Astrocyte (in vitro differentiated cells and primary cell): ENCODE measurements at regions not wholly inside any gene's neighbourhood (a gene's known extent, or its start where the extent isn't known, plus 50 kb on each side); places are given as distances from the start of the nearest gene placed in this dataset.

Experiments used
- DNase-seq: peaks from one replicate; pipeline ENCODE4 v3.0.0-alpha.2; 2010; ENCODE audit warnings: low read depth
- FAIRE-seq: peaks from 2 replicates; lab custom pipeline; 2011; peaks lifted over from hg19 to GRCh38; lab: Jason Lieb, UNC
- H2AFZ ChIP-seq: 2 replicates; pipeline ENCODE4 v1.6.0; 2012; ENCODE audit warnings: low read depth, low read length, inconsistent platforms
- H3K27ac ChIP-seq: 2 replicates; pipeline ENCODE4 v1.5.1; 2011; ENCODE audit warnings: low read depth, low read length, inconsistent platforms
- H3K27me3 ChIP-seq: 2 replicates; pipeline ENCODE4 v1.6.0; 2011; ENCODE audit warnings: low read length, inconsistent platforms; ENCODE audit not compliant: insufficient read depth
- H3K36me3 ChIP-seq: 2 replicates; pipeline ENCODE4 v1.5.1; 2011; ENCODE audit warnings: low read length, inconsistent platforms; ENCODE audit not compliant: insufficient read depth
- H3K4me1 ChIP-seq: 2 replicates; pipeline ENCODE4 v1.5.1; 2011; ENCODE audit warnings: low read length, inconsistent platforms; ENCODE audit not compliant: insufficient read depth
- H3K4me2 ChIP-seq: 2 replicates; pipeline ENCODE4 v1.6.0; 2012; ENCODE audit warnings: low read length, inconsistent platforms
- H3K4me3 ChIP-seq: 2 replicates; pipeline ENCODE4 v1.5.1; 2011; ENCODE audit warnings: low read depth, mild to moderate bottlenecking, low read length, inconsistent platforms; ENCODE audit not compliant: insufficient read depth
- H3K79me2 ChIP-seq: 2 replicates; pipeline ENCODE4 v1.6.0; 2012; ENCODE audit warnings: mild to moderate bottlenecking, low read length, inconsistent platforms; ENCODE audit not compliant: insufficient read depth
- H3K9ac ChIP-seq: 2 replicates; pipeline ENCODE4 v1.6.0; 2012; ENCODE audit warnings: mild to moderate bottlenecking, low read length, inconsistent platforms
- H3K9me3 ChIP-seq: 2 replicates; pipeline ENCODE4 v1.5.1; 2012; ENCODE audit warnings: low read depth, mild to moderate bottlenecking, low read length, inconsistent platforms; ENCODE audit not compliant: insufficient read depth
- H4K20me1 ChIP-seq: 2 replicates; pipeline ENCODE4 v1.6.0; 2012; ENCODE audit warnings: low read length, inconsistent platforms; ENCODE audit not compliant: insufficient read depth
- H3K27ac Mint-ChIP-seq: one replicate; pipeline ENCODE4 v1.8.0; 2021; ENCODE audit warnings: mild to moderate bottlenecking, mixed read lengths; ENCODE audit not compliant: unreplicated experiment
- H3K27me3 Mint-ChIP-seq: one replicate; pipeline ENCODE4 v1.8.0; 2021; ENCODE audit warnings: low read depth, mixed read lengths; ENCODE audit not compliant: unreplicated experiment
- H3K36me3 Mint-ChIP-seq: one replicate; pipeline ENCODE4 v1.8.0; 2021; ENCODE audit warnings: low read depth, mixed read lengths; ENCODE audit not compliant: unreplicated experiment
- H3K4me1 Mint-ChIP-seq: one replicate; pipeline ENCODE4 v1.8.0; 2021; ENCODE audit warnings: low read depth, mixed read lengths; ENCODE audit not compliant: unreplicated experiment
- H3K4me3 Mint-ChIP-seq: one replicate; pipeline ENCODE4 v1.8.0; 2021; ENCODE audit warnings: mild to moderate bottlenecking, moderate library complexity, mixed read lengths; ENCODE audit not compliant: unreplicated experiment
- H3K9me3 Mint-ChIP-seq: one replicate; pipeline ENCODE4 v1.8.0; 2021; ENCODE audit warnings: mild to moderate bottlenecking, mixed read lengths; ENCODE audit not compliant: unreplicated experiment
- CTCF ChIP-seq: IDR thresholded peaks from 2 replicates; pipeline ENCODE4 v1.5.1; 2011; ENCODE audit warnings: low read depth, mild to moderate bottlenecking, inconsistent platforms, low read length, moderate library complexity; ENCODE audit not compliant: insufficient read depth
- EZH2 ChIP-seq: IDR thresholded peaks from 2 replicates; pipeline ENCODE4 v1.6.1; 2012; ENCODE audit warnings: mild to moderate bottlenecking, low read length, inconsistent platforms; ENCODE audit not compliant: insufficient read depth

- H3K4me1 Mint-ChIP-seq, result peaks cover 9% of the 10 kb centered on the region
These were observed 341.7 kb upstream of the ROBO2 start for GRCh38 chr3:76698136-76698706.

GRCh38 chr3:76699846-76700245 lies 340.1 kb upstream of the ROBO2 start:
- Histone ChIP-seq H3K27ac (no peak overlapping the region), H3K9me3 (no peaks in the 10 kb centered on the region), H3K9ac (no peak overlapping the region), H3K4me1 (no peaks in the 10 kb centered on the region), H3K4me2 (no peak overlapping the region), H4K20me1 (no peaks in the 10 kb centered on the region), H2AFZ (no peak overlapping the region), H3K4me3 (no peak overlapping the region), H3K79me2 (no peaks in the 10 kb centered on the region), H3K27me3 (no peaks in the 10 kb centered on the region), H3K36me3 (no peaks in the 10 kb centered on the region)
- no peaks in the 10 kb centered on the region for H3K36me3 Mint-ChIP-seq
- TF ChIP-seq CTCF, result no peak
- FAIRE-seq, result no peak
- H3K4me1 Mint-ChIP-seq, result peaks cover 9% of the 10 kb centered on the region
- H3K27me3 Mint-ChIP-seq, result no peaks in the 10 kb centered on the region
- H3K27ac Mint-ChIP-seq, result no peak overlapping the region
- DNase-seq, result no peak
- H3K9me3 Mint-ChIP-seq, result no peaks in the 10 kb centered on the region
- H3K4me3 Mint-ChIP-seq, result no peak overlapping the region

More at GRCh38 chr3:76698136-76698706, 341.7 kb upstream of the ROBO2 start:
- Histone ChIP-seq H4K20me1 (no peaks in the 10 kb centered on the region), H3K36me3 (no peaks in the 10 kb centered on the region), H3K4me1 (no peaks in the 10 kb centered on the region), H3K9me3 (no peaks in the 10 kb centered on the region), H3K4me3 (no peak overlapping the region), H3K4me2 (no peak overlapping the region), H3K27me3 (no peaks in the 10 kb centered on the region), H2AFZ (no peak overlapping the region), H3K79me2 (no peaks in the 10 kb centered on the region), H3K9ac (no peak overlapping the region), H3K27ac (no peak overlapping the region)
- H3K27me3 Mint-ChIP-seq, result no peaks in the 10 kb centered on the region
- DNase-seq (no peak), FAIRE-seq (no peak)
- H3K4me3 Mint-ChIP-seq, result no peak overlapping the region
- H3K27ac Mint-ChIP-seq, result no peak overlapping the region
- H3K9me3 Mint-ChIP-seq, result no peaks in the 10 kb centered on the region
- TF ChIP-seq EZH2 (no peak), CTCF (no peak)
- H3K36me3 Mint-ChIP-seq, result no peaks in the 10 kb centered on the region

GRCh38 chr3:76700323-76700722 lies 339.6 kb upstream of the ROBO2 start:
- no peaks in the 10 kb centered on the region for H3K9me3 Mint-ChIP-seq
- Histone ChIP-seq H4K20me1 (no peaks in the 10 kb centered on the region), H3K9ac (no peak overlapping the region), H3K27me3 (no peaks in the 10 kb centered on the region), H3K79me2 (no peaks in the 10 kb centered on the region), H3K4me1 (no peaks in the 10 kb centered on the region), H3K4me2 (no peak overlapping the region), H3K4me3 (no peak overlapping the region), H3K27ac (no peak overlapping the region), H2AFZ (no peak overlapping the region), H3K9me3 (no peaks in the 10 kb centered on the region), H3K36me3 (no peaks in the 10 kb centered on the region)
- no peak for DNase-seq
- H3K27ac Mint-ChIP-seq, result peak overlapping the region; percentile 56
- no peak for FAIRE-seq
- H3K27me3 Mint-ChIP-seq, result no peaks in the 10 kb centered on the region
- no peaks in the 10 kb centered on the region for H3K36me3 Mint-ChIP-seq
- H3K4me1 Mint-ChIP-seq, result peaks cover 9% of the 10 kb centered on the region
- no peak overlapping the region for H3K4me3 Mint-ChIP-seq
- TF ChIP-seq EZH2 (no peak), CTCF (no peak)
